OCI-LY7 (cell line): ENCODE measurements at regions not wholly inside any gene's neighbourhood (a gene's known extent, or its start where the extent isn't known, plus 50 kb on each side); places are given as distances from the start of the nearest gene placed in this dataset.

Source experiments
- CTCF ChIP-seq: fragments of 200-600 bp; sonication (generic); conservative IDR thresholded peaks from 2 replicates; pipeline ENCODE4 v1.5.1; 2014; ENCODE audit warnings: mild to moderate bottlenecking, antibody characterized with exemption, low read length, moderate library complexity, mixed read lengths
- EZH2phosphoT487 ChIP-seq: fragments of 200-600 bp; sonication (generic); IDR thresholded peaks from 2 replicates; pipeline ENCODE4 v1.6.1; 2018; ENCODE audit warnings: low read depth, borderline replicate concordance, mild to moderate bottlenecking, mixed run types, antibody characterized with exemption, low read length, moderate library complexity, mixed read lengths

- TF ChIP-seq CTCF (no peak), EZH2phosphoT487 (no peak)
These were observed 110.2 kb upstream of the MTNR1B start for GRCh38 chr11:92859156-92859690.
